PC-9 (cell line): ENCODE measurements at regions not wholly inside any gene's neighbourhood (a gene's known extent, or its start where the extent isn't known, plus 50 kb on each side); places are given as distances from the start of the nearest gene placed in this dataset.

ENCODE experiments used
- BruUV-seq: library from RNA; stranded (reverse); fragments of 400-500 nt; replicated peaks from 2 replicates; lab custom pipeline; 2021; lab: Mats Ljungman, UMichigan
- CTCF ChIA-PET: fragments of 300-600 bp; sonication (Branson Sonifier 250); formaldehyde crosslinking; loops from one replicate; lab custom pipeline; 2022; ENCODE audit warnings: antibody characterized with exemption; lab: Charles Lee
- POLR2A ChIA-PET: fragments of 300-600 bp; sonication (Branson Sonifier 250); formaldehyde crosslinking; loops from one replicate; lab custom pipeline; 2022; ENCODE audit warnings: antibody characterized with exemption; ENCODE audit not compliant: unreplicated experiment; lab: Charles Lee
- DNase-seq, 2 experiments: peaks; one replicate each; pipeline versions ENCODE4 v3.0.0 to v3.0.0-alpha.2; 2015 to 2022; ENCODE audit warnings: mixed read lengths in 1 of 2
- H2AFZ ChIP-seq: fragments of 200-600 bp; sonication (generic); 2 replicates; pipeline ENCODE4 v1.8.1; 2017; ENCODE audit warnings: antibody characterized with exemption
- H3F3A ChIP-seq: fragments of 200-600 bp; sonication (generic); 2 replicates; pipeline ENCODE4 v1.8.1; 2017; ENCODE audit warnings: antibody characterized with exemption, mild to moderate bottlenecking, low read depth; ENCODE audit not compliant: insufficient read depth
- H3K27ac ChIP-seq: fragments of 200-600 bp; sonication (generic); 2 replicates; pipeline ENCODE4 v1.6.1; 2016; ENCODE audit warnings: mixed run types
- H3K27me3 ChIP-seq: fragments of 200-600 bp; sonication (generic); 2 replicates; pipeline ENCODE4 v1.6.1; 2016; ENCODE audit warnings: low read depth, mixed run types; ENCODE audit not compliant: insufficient read depth
- H3K36me3 ChIP-seq: fragments of 200-600 bp; sonication (generic); 2 replicates; pipeline ENCODE4 v1.6.1; 2016; ENCODE audit warnings: low read depth, mixed run types
- H3K4me1 ChIP-seq: fragments of 200-600 bp; sonication (generic); replicated peaks from 2 replicates; pipeline ENCODE4 v1.6.1; 2016; ENCODE audit warnings: mixed run types; ENCODE audit not compliant: insufficient read depth
- H3K4me2 ChIP-seq: fragments of 200-600 bp; sonication (generic); 2 replicates; pipeline ENCODE4 v1.6.1; 2017; ENCODE audit warnings: mixed run types
- H3K4me3 ChIP-seq: fragments of 200-600 bp; sonication (generic); 2 replicates; pipeline ENCODE4 v1.6.1; 2016; ENCODE audit warnings: mixed run types
- H3K79me2 ChIP-seq: fragments of 200-600 bp; sonication (generic); 2 replicates; pipeline ENCODE4 v1.6.1; 2017; ENCODE audit warnings: low read depth, mixed run types
- H3K9me2 ChIP-seq: fragments of 200-600 bp; sonication (generic); 2 replicates; pipeline ENCODE4 v1.8.1; 2017; ENCODE audit warnings: mild to moderate bottlenecking; ENCODE audit not compliant: insufficient read depth
- H3K9me3 ChIP-seq: fragments of 200-600 bp; sonication (generic); 2 replicates; pipeline ENCODE4 v1.8.1; 2016; ENCODE audit warnings: low read depth; ENCODE audit not compliant: insufficient read depth
- H4K20me1 ChIP-seq: fragments of 200-600 bp; sonication (generic); 2 replicates; pipeline ENCODE4 v1.8.1; 2017; ENCODE audit not compliant: insufficient read depth
- CTCF ChIP-seq: fragments of 200-600 bp; sonication (generic); conservative IDR thresholded peaks from 2 replicates; pipeline ENCODE4 v1.6.1; 2017; ENCODE audit warnings: mixed run types, antibody characterized with exemption, mild to moderate bottlenecking, moderate library complexity
- EZH2 ChIP-seq: fragments of 200-600 bp; sonication (generic); IDR thresholded peaks from 2 replicates; pipeline ENCODE4 v1.8.0; 2017; ENCODE audit warnings: antibody characterized with exemption, low read depth
- intact Hi-C: fragments of 100-400 bp; cut with micrococcal nuclease; formaldehyde crosslinking; loops from one replicate; pipeline ENCODE4 v1.10.0; 2022; ENCODE audit not compliant: unreplicated experiment

- Histone ChIP-seq H3K9me3 (no peaks in the 10 kb centered on the region), H3K9me2 (no peaks in the 10 kb centered on the region), H4K20me1 (no peaks in the 10 kb centered on the region), H3K4me1 (no peaks in the 10 kb centered on the region), H3K27ac (no peak overlapping the region), H3K4me3 (no peak overlapping the region), H3K27me3 (no peaks in the 10 kb centered on the region), H3K36me3 (no peaks in the 10 kb centered on the region), H2AFZ (no peak overlapping the region), H3K4me2 (no peak overlapping the region), H3K79me2 (no peaks in the 10 kb centered on the region), H3F3A (no peaks in the 10 kb centered on the region)
- BruUV-seq: no TSS peak
- TF ChIP-seq CTCF: no peak
- TF ChIP-seq EZH2: no peak
- POLR2A ChIA-PET: no interaction called here
- CTCF ChIA-PET: no interaction called here
- no peak for DNase-seq
- intact Hi-C loops: no loop called here
Observed at GRCh38 chr6:84372290-84372689, 144.8 kb upstream of the CEP162 start.

- no peaks in the 10 kb centered on the region for H3F3A ChIP-seq
- intact Hi-C loops: no loop called here
- no peaks in the 10 kb centered on the region for H3K9me3 ChIP-seq
- H2AFZ ChIP-seq: no peak overlapping the region
- H3K79me2 ChIP-seq: no peaks in the 10 kb centered on the region
- H3K4me3 ChIP-seq: no peak overlapping the region
- ChIA-PET POLR2A (no interaction called here), CTCF (no interaction called here)
- no peaks in the 10 kb centered on the region for H3K9me2 ChIP-seq
- no peaks in the 10 kb centered on the region for H3K27me3 ChIP-seq
- DNase-seq: no peak
- BruUV-seq: no TSS peak
- no peaks in the 10 kb centered on the region for H3K4me1 ChIP-seq
- H3K27ac ChIP-seq: no peak overlapping the region
- no peaks in the 10 kb centered on the region for H4K20me1 ChIP-seq
- no peak for TF ChIP-seq EZH2
- no peak for TF ChIP-seq CTCF
- no peak overlapping the region for H3K4me2 ChIP-seq
- no peaks in the 10 kb centered on the region for H3K36me3 ChIP-seq
Observed at GRCh38 chr6:84371681-84372080, 144.2 kb upstream of the CEP162 start.

- Histone ChIP-seq H3K4me1 (no peaks in the 10 kb centered on the region), H3K79me2 (no peaks in the 10 kb centered on the region), H3K9me2 (no peaks in the 10 kb centered on the region), H3K27ac (no peak overlapping the region), H3K4me2 (no peak overlapping the region), H3K36me3 (no peaks in the 10 kb centered on the region), H2AFZ (no peak overlapping the region), H3K9me3 (no peaks in the 10 kb centered on the region), H4K20me1 (no peaks in the 10 kb centered on the region), H3F3A (no peaks in the 10 kb centered on the region), H3K4me3 (no peak overlapping the region), H3K27me3 (no peaks in the 10 kb centered on the region)
- CTCF ChIA-PET: no interaction called here
- BruUV-seq: no TSS peak
- no peak for TF ChIP-seq CTCF
- TF ChIP-seq EZH2: no peak
- POLR2A ChIA-PET: no interaction called here
- no peak for DNase-seq
- intact Hi-C loops: no loop called here
Observed at GRCh38 chr6:84362193-84362821, 134.9 kb upstream of the CEP162 start.
